ENCODE measurements at regions not wholly inside any gene's neighbourhood (a gene's known extent, or its start where the extent isn't known, plus 50 kb on each side); places are given as distances from the start of the nearest gene placed in this dataset.
"Not testable (repeated sequence)": the region's sequence is repeated elsewhere in the genome, so short reads cannot be mapped to it uniquely, and the experiment has no call there.

GRCh38 chr18:35892118-35892517 is 80.4 kb upstream of the RMP24 start:
- ChIA-PET POLR2A (no interaction called here), RAD21 (ENCODE audit: unreplicated experiment) (no interaction called here), CTCF (no interaction called here), SMC1A (ENCODE audit: uncharacterized antibody, unreplicated experiment) (interaction anchor here (0.6 to 1.2 kb wide), 3 partner anchors 57 to 135 kb away, joined by 3 read pairs; no protein-coding TSS in a partner anchor)
- ATAC-seq (no peak), DNase-seq (ENCODE audit: low read depth, low spot score) (no peak), FAIRE-seq (no peak)
- no peaks in the 10 kb centered on the region for H3K4me1 ChIP-seq (ENCODE audit: control insufficient read depth, insufficient read depth, low read length)
- H2AFZ ChIP-seq (ENCODE audit: control insufficient read depth, low read depth, low read length): no peak overlapping the region
- H3K9me3 ChIP-seq (replicated peaks; ENCODE audit: control insufficient read depth, insufficient read depth, low read length): no peaks in the 10 kb centered on the region
- no peak overlapping the region for H3K4me2 ChIP-seq (ENCODE audit: control insufficient read depth, insufficient read depth)
- BruUV-seq (replicated peaks): no TSS peak
- H3K36me3 ChIP-seq (ENCODE audit: control insufficient read depth in 2 of 2, insufficient read depth in 2 of 2, low read length in 1 of 2): no peaks in the 10 kb centered on the region
- in situ Hi-C loops (cut with MboI) (no loop called here), intact Hi-C loops (cut with micrococcal nuclease; ENCODE audit: unreplicated experiment) (no loop called here)
- TF ChIP-seq RBBP5 (conservative IDR thresholded peaks at IDR 0.05) (no peak), SKIL (IDR thresholded peaks at IDR 0.05; ENCODE audit: low read depth, poor library complexity, severe bottlenecking) (no peak), MAX (IDR thresholded peaks at IDR 0.05; ENCODE audit: low read depth, low read length) (no peak), TARDBP (IDR thresholded peaks at IDR 0.05; ENCODE audit: borderline replicate concordance) (no peak), CEBPZ (IDR thresholded peaks at IDR 0.05; ENCODE audit: low read depth, low read length) (no peak), CEBPB (IDR thresholded peaks at IDR 0.05; ENCODE audit: borderline replicate concordance in 1 of 2, low read depth in 2 of 2, low read length in 2 of 2) (no peak), CBFB (IDR thresholded peaks at IDR 0.05; ENCODE audit: low read depth) (no peak), IRF4 (IDR thresholded peaks at IDR 0.05; ENCODE audit: low read depth, low read length) (no peak)
- no peaks in the 10 kb centered on the region for H4K20me1 ChIP-seq (ENCODE audit: control insufficient read depth, insufficient read depth)
- H3K27me3 ChIP-seq (replicated peaks in 1 of 2; ENCODE audit: control insufficient read depth in 2 of 2, insufficient read depth in 2 of 2, low read length in 1 of 2): no peaks in the 10 kb centered on the region
- H3K79me2 ChIP-seq (ENCODE audit: control insufficient read depth, insufficient read depth, low read length): no peaks in the 10 kb centered on the region
- H3K9ac ChIP-seq (ENCODE audit: control insufficient read depth, insufficient read depth, low read length): no peak overlapping the region
- no peak overlapping the region for H3K27ac ChIP-seq (ENCODE audit: control insufficient read depth, insufficient read depth)
- H3K4me3 ChIP-seq: no peak overlapping the region

- H4K20me1 ChIP-seq (ENCODE audit: control insufficient read depth, insufficient read depth); RAD21 ChIA-PET (ENCODE audit: unreplicated experiment); CTCF ChIA-PET; H3K4me1 ChIP-seq (ENCODE audit: control insufficient read depth, insufficient read depth, low read length); H3K9me3 ChIP-seq (replicated peaks; ENCODE audit: control insufficient read depth, insufficient read depth, low read length); BruUV-seq (replicated peaks); FAIRE-seq; H3K9ac ChIP-seq (ENCODE audit: control insufficient read depth, insufficient read depth, low read length); H3K27ac ChIP-seq (ENCODE audit: control insufficient read depth, insufficient read depth); ATAC-seq; H3K36me3 ChIP-seq (ENCODE audit: control insufficient read depth in 2 of 2, insufficient read depth in 2 of 2, low read length in 1 of 2); DNase-seq (ENCODE audit: low read depth, low spot score); H3K79me2 ChIP-seq (ENCODE audit: control insufficient read depth, insufficient read depth, low read length); H3K27me3 ChIP-seq (replicated peaks in 1 of 2; ENCODE audit: control insufficient read depth in 2 of 2, insufficient read depth in 2 of 2, low read length in 1 of 2); POLR2A ChIA-PET; H3K4me2 ChIP-seq (ENCODE audit: control insufficient read depth, insufficient read depth); SMC1A ChIA-PET (ENCODE audit: uncharacterized antibody, unreplicated experiment); H3K4me3 ChIP-seq; in situ Hi-C loops (cut with MboI); H2AFZ ChIP-seq (ENCODE audit: control insufficient read depth, low read depth, low read length); intact Hi-C loops (cut with micrococcal nuclease; ENCODE audit: unreplicated experiment): not testable (repeated sequence)
- WGBS (ENCODE audit: insufficient coverage, insufficient replicate concordance, low lambda C conversion rate, missing lambda C conversion rate): 66% methylated on average over 13 of the region's 13 CpGs
These were observed 75.0 kb upstream of the RMP24 start for GRCh38 chr18:35897481-35897880.
